CD4-positive, alpha-beta T cell treated with Interleukin-4 for 1 hour (primary cell): ENCODE measurements at regions not wholly inside any gene's neighbourhood (a gene's known extent, or its start where the extent isn't known, plus 50 kb on each side); places are given as distances from the start of the nearest gene placed in this dataset.

Experiments used
- DNase-seq, 2 donors: peaks; one replicate each; pipeline ENCODE4 v3.0.0-alpha.2; 2020 to 2022

GRCh38 chr18:40066368-40066767, 1888.7 kb upstream of the PIK3C3 start:
- no peak for DNase-seq

- no peak for DNase-seq
These were observed 1891.5 kb upstream of the PIK3C3 start for GRCh38 chr18:40063488-40063887.

GRCh38 chr18:40061086-40061485, 1893.9 kb upstream of the PIK3C3 start:
- DNase-seq = no peak

GRCh38 chr18:40060562-40060961, 1894.5 kb upstream of the PIK3C3 start:
- DNase-seq = no peak

GRCh38 chr18:40058811-40059570, 1896.0 kb upstream of the PIK3C3 start:
- no peak for DNase-seq

- DNase-seq = no peak
These were observed 1898.8 kb upstream of the PIK3C3 start for GRCh38 chr18:40056079-40056692.

GRCh38 chr18:40055262-40055661, 1899.8 kb upstream of the PIK3C3 start:
- DNase-seq = no peak

- DNase-seq = no peak
These were observed 1905.3 kb upstream of the PIK3C3 start for GRCh38 chr18:40049716-40050115.

GRCh38 chr18:40048886-40049650, 1906.0 kb upstream of the PIK3C3 start:
- no peak for DNase-seq

- DNase-seq = no peak
These were observed 1906.8 kb upstream of the PIK3C3 start for GRCh38 chr18:40048253-40048652.

- DNase-seq = no peak
These were observed 1908.4 kb upstream of the PIK3C3 start for GRCh38 chr18:40046596-40046995.

- DNase-seq = no peak
These were observed 1913.1 kb upstream of the PIK3C3 start for GRCh38 chr18:40041951-40042350.

- DNase-seq = no peak
These were observed 1914.5 kb upstream of the PIK3C3 start for GRCh38 chr18:40040574-40040973.

GRCh38 chr18:40037356-40037755, 1917.7 kb upstream of the PIK3C3 start:
- no peak for DNase-seq

GRCh38 chr18:40036861-40037260, 1918.2 kb upstream of the PIK3C3 start:
- no peak for DNase-seq

- DNase-seq = no peak
These were observed 1919.1 kb upstream of the PIK3C3 start for GRCh38 chr18:40035966-40036365.

- no peak for DNase-seq
These were observed 1923.0 kb upstream of the PIK3C3 start for GRCh38 chr18:40032076-40032475.

- DNase-seq = no peak
These were observed 1923.6 kb upstream of the PIK3C3 start for GRCh38 chr18:40031435-40031834.

- DNase-seq = no peak
These were observed 1935.1 kb upstream of the PIK3C3 start for GRCh38 chr18:40019797-40020392.

GRCh38 chr18:40018266-40018665, 1936.8 kb upstream of the PIK3C3 start:
- DNase-seq = no peak

GRCh38 chr18:40017021-40017420, 1938.0 kb upstream of the PIK3C3 start:
- no peak for DNase-seq

- no peak for DNase-seq
These were observed 1938.6 kb upstream of the PIK3C3 start for GRCh38 chr18:40016405-40016804.

- DNase-seq = no peak
These were observed 1941.9 kb upstream of the PIK3C3 start for GRCh38 chr18:40013001-40013609.
